Body of pancreas (tissue), 4 donors: ENCODE measurements at regions not wholly inside any gene's neighbourhood (a gene's known extent, or its start where the extent isn't known, plus 50 kb on each side); places are given as distances from the start of the nearest gene placed in this dataset.

Experiments used
- ATAC-seq: fragments of 150-250 bp; one replicate; pipeline ENCODE4 v1.9.1; 2016
- DNase-seq, 4 donors: peaks; one replicate each; pipeline ENCODE4 v3.0.0-alpha.2; 2019
- H3K27ac ChIP-seq, 4 donors: fragments of 200-600 bp; sonication (generic); 1 replicate in 3 of 4; 2 replicates in 1 of 4; pipeline versions ENCODE4 v1.5.1 to v1.6.1; 2016 to 2019; ENCODE audit warnings: mild to moderate bottlenecking in 1 of 4, mixed read lengths in 1 of 4, moderate library complexity in 1 of 4
- H3K27me3 ChIP-seq, 2 donors: fragments of 200-600 bp; sonication (generic); one replicate each; pipeline ENCODE4 v1.6.0; 2016; ENCODE audit warnings: mild to moderate bottlenecking in 1 of 2
- H3K36me3 ChIP-seq, 2 donors: fragments of 200-600 bp; sonication (generic); replicated peaks in 1 of 2; 2 replicates each; pipeline ENCODE4 v1.5.1; 2016; ENCODE audit warnings: low read depth in 2 of 2; ENCODE audit not compliant: insufficient read depth in 1 of 2
- H3K4me1 ChIP-seq: fragments of 200-600 bp; sonication (generic); one replicate; pipeline ENCODE4 v1.6.0; 2016
- H3K4me3 ChIP-seq, 2 donors: fragments of 200-600 bp; sonication (generic); 1 replicate in 1 of 2; 2 replicates in 1 of 2; pipeline ENCODE4 v1.5.1; 2016 to 2019
- H3K9me3 ChIP-seq, 3 donors: fragments of 200-600 bp; sonication (generic); 1 replicate in 2 of 3; 2 replicates in 1 of 3; pipeline ENCODE4 v1.5.1; 2016
- POLR2A ChIP-seq, 3 donors: fragments of 450-650 bp; IDR thresholded peaks; one replicate each; pipeline ENCODE4 v1.6.1; 2016; ENCODE audit warnings: antibody characterized with exemption in 3 of 3, mild to moderate bottlenecking in 2 of 3
- WGBS, 2 donors: methylation state at CpG; one replicate each; pipeline ENCODE4 v1.1.5; 2017; 5-methylcytosine and 5-hydroxymethylcytosine counted together
- intact Hi-C: fragments of 100-400 bp; cut with DNase I; formaldehyde crosslinking; loops from one replicate; pipeline ENCODE4 v1.15.1; 2023
- TF ChIP-seq, protein P1 (sequence below), 7 experiments: fragments of 450-650 bp in 4 of 7; fragments of 200-600 bp in 3 of 7; sonication (generic) in 3 of 7; IDR thresholded peaks; one replicate each; pipeline ENCODE4 v1.5.1; 2016 to 2019; ENCODE audit warnings: antibody characterized with exemption in 7 of 7

DNA sequence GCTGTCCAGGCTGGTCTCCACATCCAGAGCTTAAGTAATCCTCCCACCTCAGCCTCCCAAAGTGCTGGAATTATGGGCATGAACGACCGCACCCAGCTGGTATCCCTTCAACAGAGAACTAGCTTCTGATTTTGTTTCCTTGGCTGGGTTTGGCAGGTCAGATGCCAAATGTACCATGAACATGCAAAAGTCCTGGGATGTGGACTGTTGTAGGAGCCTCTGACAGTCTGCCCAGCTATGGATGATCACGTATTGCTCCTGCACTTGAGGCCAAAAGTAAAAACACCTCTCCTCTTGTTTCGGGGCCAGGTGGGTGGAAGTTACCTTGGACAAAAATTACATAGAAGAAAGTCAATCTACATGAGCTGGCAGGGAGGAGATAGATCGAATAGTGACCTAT, 699.5 kb downstream of the TYW1 start:
- H3K27ac ChIP-seq, result no peak overlapping the region
- no peaks in the 10 kb centered on the region for H3K9me3 ChIP-seq
- no peaks in the 10 kb centered on the region for H3K36me3 ChIP-seq
- WGBS, 2 donors, result 56 to 62% methylated on average over 5 of the region's 5 CpGs
- no peak overlapping the region for H3K4me3 ChIP-seq
- TF ChIP-seq POLR2A (IDR thresholded peaks at IDR 0.05), result no peak
- TF ChIP-seq, protein P1, sequence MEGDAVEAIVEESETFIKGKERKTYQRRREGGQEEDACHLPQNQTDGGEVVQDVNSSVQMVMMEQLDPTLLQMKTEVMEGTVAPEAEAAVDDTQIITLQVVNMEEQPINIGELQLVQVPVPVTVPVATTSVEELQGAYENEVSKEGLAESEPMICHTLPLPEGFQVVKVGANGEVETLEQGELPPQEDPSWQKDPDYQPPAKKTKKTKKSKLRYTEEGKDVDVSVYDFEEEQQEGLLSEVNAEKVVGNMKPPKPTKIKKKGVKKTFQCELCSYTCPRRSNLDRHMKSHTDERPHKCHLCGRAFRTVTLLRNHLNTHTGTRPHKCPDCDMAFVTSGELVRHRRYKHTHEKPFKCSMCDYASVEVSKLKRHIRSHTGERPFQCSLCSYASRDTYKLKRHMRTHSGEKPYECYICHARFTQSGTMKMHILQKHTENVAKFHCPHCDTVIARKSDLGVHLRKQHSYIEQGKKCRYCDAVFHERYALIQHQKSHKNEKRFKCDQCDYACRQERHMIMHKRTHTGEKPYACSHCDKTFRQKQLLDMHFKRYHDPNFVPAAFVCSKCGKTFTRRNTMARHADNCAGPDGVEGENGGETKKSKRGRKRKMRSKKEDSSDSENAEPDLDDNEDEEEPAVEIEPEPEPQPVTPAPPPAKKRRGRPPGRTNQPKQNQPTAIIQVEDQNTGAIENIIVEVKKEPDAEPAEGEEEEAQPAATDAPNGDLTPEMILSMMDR (IDR thresholded peaks at IDR 0.05), result no peak
- H3K27me3 ChIP-seq, result no peaks in the 10 kb centered on the region
- peaks cover 4% of the 10 kb centered on the region for H3K4me1 ChIP-seq
- DNase-seq (no peak), ATAC-seq (no peak)
- intact Hi-C loops, result no loop called here

DNA sequence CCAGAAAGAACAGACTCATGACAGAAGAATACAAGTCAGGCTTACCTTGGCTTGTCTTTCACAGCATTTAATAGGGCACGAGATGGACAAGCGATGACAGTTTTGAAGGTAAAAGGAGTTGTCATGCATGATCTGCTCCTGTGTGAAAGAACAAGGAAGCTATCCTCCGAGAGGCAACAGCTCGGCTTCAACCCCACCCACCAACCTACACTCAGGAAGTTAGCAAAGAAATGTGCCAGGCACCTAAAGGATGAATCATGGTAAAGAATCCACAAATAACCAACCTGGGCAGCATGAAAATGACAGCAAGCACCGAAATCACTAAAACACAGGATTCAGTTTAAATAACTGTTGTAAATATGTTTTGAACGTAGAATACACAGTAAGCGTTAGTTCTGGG, 700.2 kb downstream of the TYW1 start:
- Histone ChIP-seq H3K9me3 (no peaks in the 10 kb centered on the region), H3K36me3 (no peaks in the 10 kb centered on the region), H3K27me3 (no peaks in the 10 kb centered on the region), H3K27ac (no peak overlapping the region), H3K4me1 (peaks cover 4% of the 10 kb centered on the region), H3K4me3 (no peak overlapping the region)
- WGBS, 2 donors, result 50 to 61% methylated on average over 7 of the region's 7 CpGs
- no peak for DNase-seq
- intact Hi-C loops, result no loop called here
- no peak for ATAC-seq
- TF ChIP-seq, protein P1 (IDR thresholded peaks at IDR 0.05), result no peak
- TF ChIP-seq POLR2A (IDR thresholded peaks at IDR 0.05), result no peak

DNA sequence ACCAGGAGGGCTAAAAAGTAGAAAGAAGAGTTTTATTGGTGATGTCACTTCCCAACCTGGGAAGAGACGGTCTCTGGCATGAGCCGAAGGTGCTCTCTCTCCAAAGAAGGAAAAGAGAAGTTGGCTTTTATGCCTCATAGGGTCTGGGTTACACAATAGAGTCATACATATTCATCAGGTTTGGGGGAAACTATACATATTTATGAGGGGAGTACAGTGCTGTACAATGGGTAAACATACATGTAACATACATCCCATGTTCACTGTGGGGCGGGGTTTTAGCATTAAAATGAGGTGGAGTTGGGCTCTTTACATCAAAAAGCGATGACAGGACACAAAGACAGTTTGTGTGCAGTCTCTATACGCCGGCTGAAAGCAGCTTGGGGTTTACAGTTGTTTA, 701.7 kb downstream of the TYW1 start:
- Histone ChIP-seq H3K27ac (no peak overlapping the region), H3K4me1 (no peaks in the 10 kb centered on the region), H3K36me3 (no peaks in the 10 kb centered on the region), H3K27me3 (no peaks in the 10 kb centered on the region), H3K4me3 (no peak overlapping the region), H3K9me3 (no peaks in the 10 kb centered on the region)
- DNase-seq (no peak), ATAC-seq (no peak)
- TF ChIP-seq, protein P1 (IDR thresholded peaks at IDR 0.05), result no peak
- no peak for TF ChIP-seq POLR2A (IDR thresholded peaks at IDR 0.05)
- 56 to 63% methylated on average over 6 of the region's 6 CpGs for WGBS, 2 donors
- intact Hi-C loops, result no loop called here

DNA sequence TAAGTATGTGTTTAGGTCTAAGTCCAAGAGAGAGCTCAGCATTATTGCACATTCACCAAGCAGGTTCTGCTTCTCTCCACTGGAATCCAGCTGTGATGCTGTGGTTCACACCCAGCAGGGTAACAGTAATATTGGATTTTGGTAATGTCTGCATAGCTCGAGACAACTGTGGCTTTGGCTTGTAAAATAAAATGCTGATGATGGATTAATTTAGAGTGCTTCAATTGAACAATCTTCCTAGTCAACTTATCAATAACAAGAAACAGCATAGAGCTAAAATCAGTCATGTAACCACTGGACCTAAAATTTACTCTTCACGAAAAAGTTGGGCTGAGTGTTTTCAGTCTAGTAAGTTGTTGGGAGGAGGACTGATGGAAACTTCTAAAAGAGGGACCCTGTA, 709.2 kb downstream of the TYW1 start:
- no peak for ATAC-seq
- Histone ChIP-seq H3K27me3 (no peaks in the 10 kb centered on the region), H3K4me3 (no peak overlapping the region), H3K27ac (no peak overlapping the region), H3K4me1 (no peaks in the 10 kb centered on the region), H3K36me3 (no peaks in the 10 kb centered on the region), H3K9me3 (no peaks in the 10 kb centered on the region)
- intact Hi-C loops, result no loop called here
- DNase-seq, result no peak
- 43 to 52% methylated on average over 2 of the region's 2 CpGs for WGBS, 2 donors
- TF ChIP-seq POLR2A (IDR thresholded peaks at IDR 0.05), result no peak
- TF ChIP-seq, protein P1 (IDR thresholded peaks at IDR 0.05), result no peak

DNA sequence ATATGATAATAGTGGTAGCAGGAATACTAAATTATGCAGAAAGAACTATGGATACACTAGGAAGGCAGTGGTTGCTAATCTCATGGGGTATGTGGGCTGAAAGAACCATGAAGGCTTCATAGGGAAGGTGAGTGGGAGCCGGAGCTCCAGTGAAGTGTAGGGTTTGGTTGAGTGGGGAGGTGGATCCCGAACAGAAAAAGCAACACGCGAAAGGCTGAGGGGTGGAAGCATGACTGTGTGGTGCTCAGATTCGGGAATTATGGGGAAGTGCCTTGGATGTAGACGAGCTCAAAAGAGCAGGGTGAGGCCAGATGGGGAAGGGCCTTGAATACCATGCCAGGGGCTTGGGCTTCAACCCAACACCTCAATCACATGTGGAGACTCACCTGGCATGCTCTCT, 715.1 kb downstream of the TYW1 start:
- DNase-seq (no peak), ATAC-seq (no peak)
- Histone ChIP-seq H3K4me3 (no peak overlapping the region), H3K9me3 (no peaks in the 10 kb centered on the region), H3K4me1 (no peaks in the 10 kb centered on the region), H3K36me3 (no peaks in the 10 kb centered on the region), H3K27me3 (no peaks in the 10 kb centered on the region), H3K27ac (no peak overlapping the region)
- intact Hi-C loops, result no loop called here
- TF ChIP-seq, protein P1 (IDR thresholded peaks at IDR 0.05), result no peak
- no peak for TF ChIP-seq POLR2A (IDR thresholded peaks at IDR 0.05)
- WGBS, 2 donors, result 79 to 87% methylated on average over 6 of the region's 6 CpGs
